Natural killer cell (primary cell): ENCODE measurements at regions not wholly inside any gene's neighbourhood (a gene's known extent, or its start where the extent isn't known, plus 50 kb on each side); places are given as distances from the start of the nearest gene placed in this dataset.

Source experiments
- ATAC-seq, 3 donors: fragments of 150-1000 bp in 2 of 3; fragments of 200-7000 bp in 1 of 3; cut with Tn5 transposase; 1 replicate in 1 of 3; 2 replicates in 2 of 3; pipeline ENCODE4 v1.10.0; 2021; ENCODE audit warnings: mild to moderate bottlenecking in 2 of 3, moderate library complexity in 2 of 3
- DNase-seq, 2 donors: peaks; one replicate each; pipeline versions ENCODE4 v3.0.0 to v3.0.0-alpha.2; 2013 to 2021; ENCODE audit warnings: mixed read lengths in 1 of 2
- H3K27ac ChIP-seq: one replicate; pipeline ENCODE4 v1.5.1; 2013; ENCODE audit warnings: mild to moderate bottlenecking, low read length
- H3K27me3 ChIP-seq: one replicate; pipeline ENCODE4 v1.6.1; 2013; ENCODE audit warnings: low read length; ENCODE audit not compliant: control insufficient read depth, insufficient read depth
- H3K36me3 ChIP-seq: one replicate; pipeline ENCODE4 v1.6.1; 2013; ENCODE audit warnings: low read length; ENCODE audit not compliant: control insufficient read depth, insufficient read depth
- H3K4me1 ChIP-seq: one replicate; pipeline ENCODE4 v1.6.1; 2013; ENCODE audit warnings: low read length; ENCODE audit not compliant: control insufficient read depth, insufficient read depth
- H3K4me3 ChIP-seq: one replicate; pipeline ENCODE4 v1.5.1; 2013; ENCODE audit warnings: low read length
- H3K9me3 ChIP-seq: one replicate; pipeline ENCODE4 v1.6.1; 2013; ENCODE audit warnings: low read length; ENCODE audit not compliant: control insufficient read depth, insufficient read depth
- H3K27ac Mint-ChIP-seq, 2 donors: one replicate each; pipeline ENCODE4 v1.8.0; 2022; ENCODE audit warnings: mild to moderate bottlenecking in 2 of 2, mixed read lengths in 2 of 2, moderate library complexity in 1 of 2
- H3K27me3 Mint-ChIP-seq, 2 donors: one replicate each; pipeline ENCODE4 v1.8.0; 2022; ENCODE audit warnings: low read depth in 2 of 2, mixed read lengths in 2 of 2
- H3K36me3 Mint-ChIP-seq: one replicate; pipeline ENCODE4 v1.8.0; 2022; ENCODE audit warnings: mixed read lengths
- H3K4me1 Mint-ChIP-seq, 2 donors: one replicate each; pipeline ENCODE4 v1.8.0; 2022; ENCODE audit warnings: mixed read lengths in 2 of 2
- H3K4me3 Mint-ChIP-seq: one replicate; pipeline ENCODE4 v1.8.0; 2022; ENCODE audit warnings: mild to moderate bottlenecking, moderate library complexity, mixed read lengths
- H3K9me3 Mint-ChIP-seq, 2 donors: one replicate each; pipeline ENCODE4 v1.8.0; 2022; ENCODE audit warnings: mixed read lengths in 2 of 2
- CTCF ChIP-seq: fragments of 200-600 bp; IDR thresholded peaks from one replicate; pipeline ENCODE4 v1.8.0; 2022; ENCODE audit warnings: antibody characterized with exemption
- WGBS: methylation state at CpG from one replicate; pipeline ENCODE4 v1.1.7; 2013; ENCODE audit warnings: missing lambda C conversion rate; ENCODE audit not compliant: insufficient coverage; 5-methylcytosine and 5-hydroxymethylcytosine counted together
- intact Hi-C: fragments of 100-400 bp; cut with micrococcal nuclease; formaldehyde crosslinking; loops from one replicate; pipeline ENCODE4 v1.14.2; 2022

GRCh38 chr6:56756791-56757587 is 114.3 kb upstream of the DST start:
- Mint-ChIP-seq H3K27me3 (peaks cover 0 to 3% of the 10 kb centered on the region in 2 donors), H3K9me3 (no peaks in the 10 kb centered on the region), H3K4me1 (no peaks in the 10 kb centered on the region), H3K27ac (no peak overlapping the region), H3K4me3 (no peak overlapping the region), H3K36me3 (no peaks in the 10 kb centered on the region)
- Histone ChIP-seq H3K4me3 (no peak overlapping the region), H3K27me3 (no peaks in the 10 kb centered on the region), H3K27ac (no peak overlapping the region), H3K36me3 (no peaks in the 10 kb centered on the region), H3K4me1 (no peaks in the 10 kb centered on the region), H3K9me3 (no peaks in the 10 kb centered on the region)
- 100% methylated on average over 1 of the region's 1 CpG for WGBS
- no peak for TF ChIP-seq CTCF
- no peak for ATAC-seq
- no peak for DNase-seq
- intact Hi-C loops = no loop called here

- Mint-ChIP-seq H3K4me1 (no peaks in the 10 kb centered on the region), H3K4me3 (no peak overlapping the region), H3K27ac (no peak overlapping the region), H3K9me3 (no peaks in the 10 kb centered on the region), H3K27me3 (peaks cover 0 to 3% of the 10 kb centered on the region in 2 donors), H3K36me3 (no peaks in the 10 kb centered on the region)
- no peak for DNase-seq
- TF ChIP-seq CTCF = no peak
- intact Hi-C loops = no loop called here
- H3K4me1 ChIP-seq = no peaks in the 10 kb centered on the region
- no peaks in the 10 kb centered on the region for H3K9me3 ChIP-seq
- no peak overlapping the region for H3K4me3 ChIP-seq
- no peak overlapping the region for H3K27ac ChIP-seq
- WGBS = 35% methylated on average over 4 of the region's 4 CpGs
- H3K36me3 ChIP-seq = no peaks in the 10 kb centered on the region
- no peaks in the 10 kb centered on the region for H3K27me3 ChIP-seq
- no peak for ATAC-seq
These were observed 113.6 kb upstream of the DST start for GRCh38 chr6:56756219-56756789.

- intact Hi-C loops = no loop called here
- H3K36me3 Mint-ChIP-seq = no peaks in the 10 kb centered on the region
- Histone ChIP-seq H3K4me1 (no peaks in the 10 kb centered on the region), H3K27me3 (no peaks in the 10 kb centered on the region), H3K4me3 (no peak overlapping the region), H3K36me3 (no peaks in the 10 kb centered on the region), H3K27ac (no peak overlapping the region), H3K9me3 (no peaks in the 10 kb centered on the region)
- ATAC-seq (no peak), DNase-seq (no peak)
- H3K27ac Mint-ChIP-seq = no peak overlapping the region
- H3K27me3 Mint-ChIP-seq = peaks cover 0 to 3% of the 10 kb centered on the region in 2 donors
- H3K4me1 Mint-ChIP-seq = no peaks in the 10 kb centered on the region
- TF ChIP-seq CTCF = no peak
- no peak overlapping the region for H3K4me3 Mint-ChIP-seq
- H3K9me3 Mint-ChIP-seq = no peaks in the 10 kb centered on the region
- WGBS = 76% methylated on average over 2 of the region's 2 CpGs
These were observed 112.4 kb upstream of the DST start for GRCh38 chr6:56755040-56755439.

GRCh38 chr6:56753811-56754210 is 111.1 kb upstream of the DST start:
- ATAC-seq (no peak), DNase-seq (no peak)
- H3K27me3 ChIP-seq = no peaks in the 10 kb centered on the region
- Mint-ChIP-seq H3K4me1 (no peaks in the 10 kb centered on the region), H3K27me3 (peaks cover 0 to 3% of the 10 kb centered on the region in 2 donors), H3K36me3 (no peaks in the 10 kb centered on the region), H3K9me3 (no peaks in the 10 kb centered on the region), H3K4me3 (no peak overlapping the region), H3K27ac (no peak overlapping the region)
- H3K36me3 ChIP-seq = no peaks in the 10 kb centered on the region
- H3K4me3 ChIP-seq = no peak overlapping the region
- H3K9me3 ChIP-seq = no peaks in the 10 kb centered on the region
- no peak overlapping the region for H3K27ac ChIP-seq
- H3K4me1 ChIP-seq = no peaks in the 10 kb centered on the region
- WGBS = no CpG with 5 or more reads among the region's 1 CpG
- no peak for TF ChIP-seq CTCF
- intact Hi-C loops = no loop called here
